Keratinocyte (primary cell): ENCODE measurements at regions not wholly inside any gene's neighbourhood (a gene's known extent, or its start where the extent isn't known, plus 50 kb on each side); places are given as distances from the start of the nearest gene placed in this dataset.

ENCODE experiments used
- DNase-seq: peaks from one replicate; pipeline ENCODE4 v3.0.0-alpha.2; 2011; ENCODE audit warnings: low read depth, missing footprints, low spot score
- FAIRE-seq: peaks from 2 replicates; lab custom pipeline; 2011; peaks lifted over from hg19 to GRCh38; lab: Jason Lieb, UNC
- H2AFZ ChIP-seq: 2 replicates; pipeline ENCODE4 v1.6.0; 2012; ENCODE audit warnings: low read length, control low read depth, inconsistent platforms; ENCODE audit not compliant: control insufficient read depth
- H3K27ac ChIP-seq: 2 replicates; pipeline ENCODE4 v1.5.1; 2011; ENCODE audit warnings: low read length; ENCODE audit not compliant: control insufficient read depth, insufficient read depth
- H3K27me3 ChIP-seq: 3 replicates; pipeline ENCODE4 v1.6.0; 2011; ENCODE audit warnings: low read length; ENCODE audit not compliant: control insufficient read depth, insufficient read depth; ENCODE audit errors: extremely low read depth
- H3K36me3 ChIP-seq, 2 experiments: 2 replicates in 1 of 2; 3 replicates in 1 of 2; pipeline ENCODE4 v1.5.1; 2011; ENCODE audit warnings: low read length in 2 of 2, mild to moderate bottlenecking in 1 of 2; ENCODE audit not compliant: control insufficient read depth in 2 of 2, insufficient read depth in 2 of 2; ENCODE audit errors: extremely low read depth in 1 of 2
- H3K4me1 ChIP-seq: 3 replicates; pipeline ENCODE4 v1.5.1; 2011; ENCODE audit warnings: low read length; ENCODE audit not compliant: control insufficient read depth, insufficient read depth; ENCODE audit errors: extremely low read depth
- H3K4me2 ChIP-seq: 3 replicates; pipeline ENCODE4 v1.6.0; 2011; ENCODE audit warnings: low read depth, low read length; ENCODE audit not compliant: control insufficient read depth, insufficient read depth; ENCODE audit errors: extremely low read depth
- H3K4me3 ChIP-seq, 3 experiments: fragments of 200-600 bp in 1 of 3; sonication (generic) in 1 of 3; 2 replicates in 2 of 3; 3 replicates in 1 of 3; pipeline ENCODE4 v1.5.1; 2011 to 2016; ENCODE audit warnings: low read length in 3 of 3, mild to moderate bottlenecking in 3 of 3, control low read depth in 2 of 3, inconsistent platforms in 1 of 3, low read depth in 1 of 3, mixed read lengths in 1 of 3, mixed run types in 1 of 3, moderate library complexity in 1 of 3; ENCODE audit not compliant: control insufficient read depth in 2 of 3, insufficient read depth in 2 of 3; ENCODE audit errors: extremely low read depth in 1 of 3
- H3K79me2 ChIP-seq: 2 replicates; pipeline ENCODE4 v1.6.0; 2012; ENCODE audit warnings: low read length; ENCODE audit not compliant: control insufficient read depth, insufficient read depth
- H3K9ac ChIP-seq: 3 replicates; pipeline ENCODE4 v1.6.0; 2011; ENCODE audit warnings: low read length; ENCODE audit not compliant: control insufficient read depth, insufficient read depth; ENCODE audit errors: extremely low read depth
- H3K9me1 ChIP-seq: 3 replicates; pipeline ENCODE4 v1.6.0; 2011; ENCODE audit warnings: low read length; ENCODE audit not compliant: control insufficient read depth, insufficient read depth; ENCODE audit errors: extremely low read depth
- H3K9me3 ChIP-seq: 2 replicates; pipeline ENCODE4 v1.5.1; 2012; ENCODE audit warnings: low read depth, low read length; ENCODE audit not compliant: control insufficient read depth
- H4K20me1 ChIP-seq: 3 replicates; pipeline ENCODE4 v1.6.0; 2011; ENCODE audit warnings: low read length; ENCODE audit not compliant: control insufficient read depth, insufficient read depth; ENCODE audit errors: extremely low read depth
- EZH2 ChIP-seq: IDR thresholded peaks from one replicate; pipeline ENCODE4 v1.6.1; 2012; ENCODE audit warnings: inconsistent platforms, mild to moderate bottlenecking, low read length, moderate library complexity
- dilution Hi-C: fragments of 300-500 bp; cut with MboI; formaldehyde crosslinking; loops from one replicate; pipeline ENCODE4 v1.7.0; 2020; ENCODE audit warnings: low sequenced_read_pairs; ENCODE audit not compliant: extremely low pct_ligation_motif_present
- TF ChIP-seq, protein P1 (sequence below), 3 experiments: IDR thresholded peaks in 1 of 3; conservative IDR thresholded peaks in 1 of 3; optimal IDR thresholded peaks in 1 of 3; 2 replicates in 2 of 3; 3 replicates in 1 of 3; pipeline versions ENCODE3 to v1.5.1; 2011; ENCODE audit warnings: low read length in 3 of 3, mild to moderate bottlenecking in 3 of 3, moderate library complexity in 2 of 3, control low read depth in 1 of 3, inconsistent platforms in 1 of 3; ENCODE audit not compliant: insufficient read depth in 2 of 3; ENCODE audit errors: extremely low read depth in 1 of 3

DNA sequence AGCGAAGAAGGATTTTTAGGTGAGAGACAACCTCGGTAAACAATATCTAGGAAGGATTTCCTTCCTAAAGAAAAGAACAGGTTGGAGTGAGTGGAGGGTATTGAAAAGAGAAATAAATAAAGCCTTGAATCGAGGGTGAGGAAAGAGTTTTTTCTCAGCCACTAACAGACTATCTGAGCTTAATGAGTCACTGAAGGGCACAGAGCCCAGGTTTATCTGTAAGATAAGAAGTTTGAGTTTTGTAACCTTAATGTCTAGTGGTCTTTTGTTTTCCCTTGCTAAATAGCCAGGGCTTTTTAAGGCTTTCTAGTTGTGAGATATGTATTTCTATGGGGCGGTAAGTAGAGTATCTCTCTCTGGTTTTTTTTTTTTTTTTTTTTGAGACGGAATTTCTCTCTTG is 394.5 kb upstream of the KIRREL3 start:
- Histone ChIP-seq H3K36me3 (no peaks in the 10 kb centered on the region), H3K9me1 (no peaks in the 10 kb centered on the region), H3K9me3 (no peaks in the 10 kb centered on the region), H3K4me3 (no peak overlapping the region), H4K20me1 (no peaks in the 10 kb centered on the region), H3K9ac (no peak overlapping the region), H3K4me2 (no peak overlapping the region), H3K27me3 (no peaks in the 10 kb centered on the region), H3K79me2 (no peaks in the 10 kb centered on the region), H3K4me1 (no peaks in the 10 kb centered on the region), H3K27ac (no peak overlapping the region), H2AFZ (no peak overlapping the region)
- FAIRE-seq = no peak
- dilution Hi-C loops = no loop called here
- TF ChIP-seq EZH2 = no peak
- TF ChIP-seq, protein P1, sequence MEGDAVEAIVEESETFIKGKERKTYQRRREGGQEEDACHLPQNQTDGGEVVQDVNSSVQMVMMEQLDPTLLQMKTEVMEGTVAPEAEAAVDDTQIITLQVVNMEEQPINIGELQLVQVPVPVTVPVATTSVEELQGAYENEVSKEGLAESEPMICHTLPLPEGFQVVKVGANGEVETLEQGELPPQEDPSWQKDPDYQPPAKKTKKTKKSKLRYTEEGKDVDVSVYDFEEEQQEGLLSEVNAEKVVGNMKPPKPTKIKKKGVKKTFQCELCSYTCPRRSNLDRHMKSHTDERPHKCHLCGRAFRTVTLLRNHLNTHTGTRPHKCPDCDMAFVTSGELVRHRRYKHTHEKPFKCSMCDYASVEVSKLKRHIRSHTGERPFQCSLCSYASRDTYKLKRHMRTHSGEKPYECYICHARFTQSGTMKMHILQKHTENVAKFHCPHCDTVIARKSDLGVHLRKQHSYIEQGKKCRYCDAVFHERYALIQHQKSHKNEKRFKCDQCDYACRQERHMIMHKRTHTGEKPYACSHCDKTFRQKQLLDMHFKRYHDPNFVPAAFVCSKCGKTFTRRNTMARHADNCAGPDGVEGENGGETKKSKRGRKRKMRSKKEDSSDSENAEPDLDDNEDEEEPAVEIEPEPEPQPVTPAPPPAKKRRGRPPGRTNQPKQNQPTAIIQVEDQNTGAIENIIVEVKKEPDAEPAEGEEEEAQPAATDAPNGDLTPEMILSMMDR (optimal IDR thresholded peaks at IDR 0.05 in 1 of 3, IDR thresholded peaks at IDR 0.05 in 1 of 3, conservative IDR thresholded peaks at IDR 0.05 in 1 of 3; ENCODE audit: extremely low read depth in 1 of 3, insufficient read depth in 2 of 3, low read length in 3 of 3) = no peak
- DNase-seq = no peak

GRCh38 chr11:127393460-127393997 is 393.0 kb upstream of the KIRREL3 start:
- Histone ChIP-seq H4K20me1 (no peaks in the 10 kb centered on the region), H3K27me3 (no peaks in the 10 kb centered on the region), H3K9me1 (no peaks in the 10 kb centered on the region), H3K36me3 (no peaks in the 10 kb centered on the region), H3K4me3 (no peak overlapping the region), H3K4me2 (no peak overlapping the region), H3K4me1 (no peaks in the 10 kb centered on the region), H3K27ac (no peak overlapping the region), H3K79me2 (no peaks in the 10 kb centered on the region), H3K9ac (no peak overlapping the region), H2AFZ (no peak overlapping the region), H3K9me3 (no peaks in the 10 kb centered on the region)
- no peak for FAIRE-seq
- dilution Hi-C loops = no loop called here
- DNase-seq = no peak
- TF ChIP-seq EZH2 = no peak
- TF ChIP-seq, protein P1 (optimal IDR thresholded peaks at IDR 0.05 in 1 of 3, IDR thresholded peaks at IDR 0.05 in 1 of 3, conservative IDR thresholded peaks at IDR 0.05 in 1 of 3; ENCODE audit: extremely low read depth in 1 of 3, insufficient read depth in 2 of 3, low read length in 3 of 3) = no peak
